ENCODE measurements at regions not wholly inside any gene's neighbourhood (a gene's known extent, or its start where the extent isn't known, plus 50 kb on each side); places are given as distances from the start of the nearest gene placed in this dataset.
"Not testable (repeated sequence)": the region's sequence is repeated elsewhere in the genome, so short reads cannot be mapped to it uniquely, and the experiment has no call there.

DNA sequence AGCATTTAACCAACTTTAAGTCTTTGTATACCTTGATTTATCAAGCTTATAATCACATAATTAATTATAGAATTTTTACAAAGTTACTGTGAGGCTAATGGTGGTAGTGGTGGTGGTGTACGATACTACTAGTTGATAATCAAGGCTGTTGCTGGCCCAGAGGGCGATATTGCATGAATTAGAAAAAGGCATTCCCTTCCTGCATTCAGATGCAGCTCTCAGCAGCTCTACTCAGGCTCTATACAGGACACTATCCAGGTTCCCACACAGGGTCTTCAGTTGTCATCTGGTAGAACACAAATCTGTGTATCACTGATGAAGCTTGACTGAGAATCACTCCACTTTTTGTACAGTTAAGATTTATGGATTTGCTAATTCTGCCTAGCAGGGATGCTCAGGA is 562.8 kb upstream of the C9orf72 start:
- TF ChIP-seq, protein P1, sequence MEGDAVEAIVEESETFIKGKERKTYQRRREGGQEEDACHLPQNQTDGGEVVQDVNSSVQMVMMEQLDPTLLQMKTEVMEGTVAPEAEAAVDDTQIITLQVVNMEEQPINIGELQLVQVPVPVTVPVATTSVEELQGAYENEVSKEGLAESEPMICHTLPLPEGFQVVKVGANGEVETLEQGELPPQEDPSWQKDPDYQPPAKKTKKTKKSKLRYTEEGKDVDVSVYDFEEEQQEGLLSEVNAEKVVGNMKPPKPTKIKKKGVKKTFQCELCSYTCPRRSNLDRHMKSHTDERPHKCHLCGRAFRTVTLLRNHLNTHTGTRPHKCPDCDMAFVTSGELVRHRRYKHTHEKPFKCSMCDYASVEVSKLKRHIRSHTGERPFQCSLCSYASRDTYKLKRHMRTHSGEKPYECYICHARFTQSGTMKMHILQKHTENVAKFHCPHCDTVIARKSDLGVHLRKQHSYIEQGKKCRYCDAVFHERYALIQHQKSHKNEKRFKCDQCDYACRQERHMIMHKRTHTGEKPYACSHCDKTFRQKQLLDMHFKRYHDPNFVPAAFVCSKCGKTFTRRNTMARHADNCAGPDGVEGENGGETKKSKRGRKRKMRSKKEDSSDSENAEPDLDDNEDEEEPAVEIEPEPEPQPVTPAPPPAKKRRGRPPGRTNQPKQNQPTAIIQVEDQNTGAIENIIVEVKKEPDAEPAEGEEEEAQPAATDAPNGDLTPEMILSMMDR (IDR thresholded peaks at IDR 0.05) = no peak
- no peak for TF ChIP-seq POLR2A (IDR thresholded peaks at IDR 0.05)
- Histone ChIP-seq H3K4me1 (no peaks in the 10 kb centered on the region), H3K36me3 (no peaks in the 10 kb centered on the region), H3K27ac (no peak overlapping the region), H3K27me3 (no peaks in the 10 kb centered on the region), H3K9me3 (no peaks in the 10 kb centered on the region), H3K4me3 (replicated peaks in 1 of 3) (no peak overlapping the region)
- intact Hi-C loops (cut with DNase I) = no loop called here
- no peak for DNase-seq
- 92 to 94% methylated on average over 2 of the region's 2 CpGs for WGBS, 2 donors

DNA sequence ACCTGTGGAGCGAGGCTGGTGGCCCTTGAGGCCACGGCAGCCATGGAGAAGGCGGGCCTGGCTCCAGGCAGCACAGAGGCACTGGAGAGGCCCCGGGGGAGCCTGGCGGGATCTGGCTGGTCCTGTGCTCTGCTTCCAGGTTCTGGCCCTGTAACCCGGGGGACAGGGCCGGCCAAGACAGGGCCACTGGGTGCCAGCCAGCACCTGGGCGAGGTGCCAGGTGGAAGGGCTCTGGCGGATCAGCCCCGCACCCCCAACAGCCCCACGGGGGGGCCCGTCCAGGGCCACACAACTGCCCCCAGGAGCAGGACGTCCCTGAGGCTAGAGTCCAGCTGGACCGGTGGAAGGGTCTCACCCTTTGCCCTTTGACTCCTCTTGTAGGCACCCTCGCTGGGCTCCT is 574.1 kb upstream of the C9orf72 start:
- H3K4me3 ChIP-seq (replicated peaks in 1 of 3); H3K27ac ChIP-seq; intact Hi-C loops (cut with DNase I); H3K4me1 ChIP-seq; H3K36me3 ChIP-seq; DNase-seq; H3K9me3 ChIP-seq; H3K27me3 ChIP-seq: not testable (repeated sequence)
- 93% methylated on average over 12 of the region's 15 CpGs; no CpG with 5 or more reads in 1 of the 2 donors for WGBS, 2 donors

DNA sequence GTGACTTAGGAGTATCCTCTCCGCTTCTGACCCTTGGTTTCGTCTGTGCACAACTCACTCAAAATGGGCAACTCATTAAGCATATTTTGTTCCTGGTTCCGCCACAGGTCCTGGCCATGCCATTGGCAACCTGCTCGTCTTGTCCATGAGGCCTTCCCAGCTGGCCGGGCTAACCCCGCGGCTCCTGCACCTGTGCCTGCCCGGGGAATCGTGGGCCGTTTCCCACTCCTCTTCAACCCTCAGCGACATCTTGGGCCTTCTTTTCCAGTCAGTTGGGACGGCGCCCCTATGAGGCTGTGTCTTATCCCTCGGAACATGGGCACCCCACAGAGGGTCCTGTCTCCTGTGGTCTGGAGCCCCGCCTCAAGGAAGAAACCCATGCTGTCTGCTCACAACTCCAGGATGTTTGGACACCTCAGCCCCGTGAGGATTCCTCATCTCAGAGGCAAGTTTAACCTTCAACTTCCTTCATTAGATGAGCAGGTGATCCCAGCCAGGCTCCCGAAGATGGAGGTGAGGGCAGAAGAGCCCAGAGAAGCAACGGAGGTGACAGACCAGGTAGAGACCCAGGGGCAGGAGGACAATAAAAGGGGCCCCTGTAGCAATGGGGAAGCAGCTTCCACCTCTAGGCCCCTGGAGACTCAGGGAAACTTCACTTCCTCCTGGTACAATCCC is 574.8 kb upstream of the C9orf72 start:
- intact Hi-C loops (cut with DNase I); H3K4me1 ChIP-seq; H3K27ac ChIP-seq; H3K27me3 ChIP-seq; H3K9me3 ChIP-seq; DNase-seq; H3K4me3 ChIP-seq (replicated peaks in 1 of 3); H3K36me3 ChIP-seq: not testable (repeated sequence)
- WGBS, 2 donors = 93 to 97% methylated on average over 18 of the region's 18 CpGs

DNA sequence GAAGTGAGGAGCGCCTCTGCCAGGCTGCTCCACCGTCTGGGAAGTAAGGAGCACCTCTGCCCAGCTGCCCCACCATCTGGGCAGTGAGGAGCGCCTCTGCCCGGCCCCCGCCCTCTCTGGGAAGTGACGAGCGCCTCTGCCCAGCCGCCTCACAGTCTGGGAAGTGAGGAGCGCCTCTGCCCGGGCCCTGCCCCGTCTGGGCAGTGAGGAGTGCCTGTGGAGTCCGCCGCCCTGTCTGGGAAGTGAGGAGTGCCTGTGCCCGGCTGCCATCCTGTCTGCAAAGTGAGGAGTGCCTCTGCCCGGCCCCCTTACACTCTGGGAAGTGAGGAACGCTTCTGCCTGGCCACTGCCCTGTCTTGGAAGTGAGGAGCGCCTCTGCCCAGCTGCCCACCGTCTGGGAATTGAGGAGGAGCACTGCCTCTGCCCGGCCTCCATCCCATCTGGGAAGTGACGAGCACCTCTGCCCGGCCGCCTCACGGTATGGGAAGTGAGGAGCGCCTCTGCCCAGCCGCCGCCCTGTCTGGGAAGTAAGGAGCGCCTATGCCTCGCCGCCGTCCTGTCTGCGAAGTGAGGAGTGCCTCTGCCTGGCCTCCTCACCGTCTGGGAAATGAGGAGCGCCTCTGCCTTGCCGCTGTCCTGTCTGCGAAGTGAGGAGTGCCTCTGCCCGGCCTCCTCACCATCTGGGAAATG is 576.2 kb upstream of the C9orf72 start:
- 91 to 92% methylated on average over 24 to 34 of the region's 36 CpGs for WGBS, 2 donors
- DNase-seq; intact Hi-C loops (cut with DNase I): not testable (repeated sequence)

DNA sequence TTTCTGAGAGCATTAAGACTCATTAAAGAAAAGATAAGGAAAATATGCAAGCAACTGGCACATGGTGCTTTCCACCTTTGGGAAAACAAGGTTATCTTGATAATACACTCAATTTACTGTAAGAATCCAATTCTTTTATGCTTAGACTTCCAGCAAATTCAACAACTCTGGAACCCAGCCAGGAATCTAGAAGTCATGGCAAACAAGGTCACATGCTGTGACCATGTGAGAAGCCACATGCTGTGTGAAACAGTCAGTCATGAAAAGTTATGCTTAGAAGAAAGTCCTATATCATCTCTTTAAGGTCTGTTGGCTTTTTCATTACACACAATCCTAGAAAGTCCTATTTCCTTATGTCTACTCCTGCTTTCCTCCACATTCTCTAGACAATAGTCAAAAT is 581.8 kb upstream of the C9orf72 start:
- Histone ChIP-seq H3K27ac (no peak overlapping the region), H3K9me3 (no peaks in the 10 kb centered on the region), H3K27me3 (no peaks in the 10 kb centered on the region), H3K4me1 (peaks cover 4 to 6% of the 10 kb centered on the region in 2 donors), H3K4me3 (replicated peaks in 1 of 3) (no peak overlapping the region), H3K36me3 (no peaks in the 10 kb centered on the region)
- TF ChIP-seq, protein P1 (IDR thresholded peaks at IDR 0.05) = no peak
- TF ChIP-seq POLR2A (IDR thresholded peaks at IDR 0.05) = no peak
- DNase-seq = no peak
- intact Hi-C loops (cut with DNase I) = no loop called here

More for the DNA sequence above, 576.2 kb upstream of the C9orf72 start:
- H3K27ac ChIP-seq; H3K4me3 ChIP-seq (replicated peaks in 1 of 3); H3K36me3 ChIP-seq; H3K4me1 ChIP-seq; H3K27me3 ChIP-seq; H3K9me3 ChIP-seq: not testable (repeated sequence)

DNA sequence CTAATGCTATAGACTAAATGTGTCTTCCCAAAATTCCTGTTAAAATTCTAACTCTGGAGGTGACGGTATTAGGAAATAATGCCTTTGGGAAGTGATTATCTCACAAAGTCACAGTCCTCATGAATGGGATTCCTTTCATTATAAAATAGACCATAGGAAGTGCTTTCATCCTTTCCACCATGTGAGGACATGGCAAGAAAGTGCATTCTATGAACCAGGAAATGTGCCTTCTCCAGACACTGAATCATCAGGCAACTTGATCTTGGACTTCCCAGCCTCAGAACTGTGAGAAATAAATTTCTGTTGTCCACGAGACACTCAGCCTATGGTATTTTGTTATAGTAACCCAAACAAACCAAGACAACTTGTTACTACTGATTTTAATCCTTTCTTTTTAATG is 582.4 kb upstream of the C9orf72 start:
- WGBS, 2 donors = 79 to 90% methylated on average over 2 of the region's 2 CpGs
- no peak for DNase-seq
- Histone ChIP-seq H3K27me3 (no peaks in the 10 kb centered on the region), H3K27ac (no peak overlapping the region), H3K36me3 (no peaks in the 10 kb centered on the region), H3K4me3 (replicated peaks in 1 of 3) (no peak overlapping the region), H3K4me1 (peaks cover 4 to 6% of the 10 kb centered on the region in 2 donors), H3K9me3 (no peaks in the 10 kb centered on the region)
- TF ChIP-seq POLR2A (IDR thresholded peaks at IDR 0.05) = no peak
- TF ChIP-seq, protein P1 (IDR thresholded peaks at IDR 0.05) = no peak
- intact Hi-C loops (cut with DNase I) = no loop called here

All from thyroid gland (tissue), 4 donors.